ENCODE measurements at regions not wholly inside any gene's neighbourhood (a gene's known extent, or its start where the extent isn't known, plus 50 kb on each side); places are given as distances from the start of the nearest gene placed in this dataset.

- TF ChIP-seq ESRRA (IDR thresholded peaks at IDR 0.05; ENCODE audit: low read length) (no peak), CEBPZ (IDR thresholded peaks at IDR 0.05; ENCODE audit: low read depth, low read length) (no peak), HCFC1 (IDR thresholded peaks at IDR 0.05; ENCODE audit: low read length) (no peak), CEBPB (IDR thresholded peaks at IDR 0.05; ENCODE audit: borderline replicate concordance in 1 of 2, low read depth in 2 of 2, low read length in 2 of 2) (no peak)
These were observed 211.7 kb downstream of the ZIC1 start for GRCh38 chr3:147620906-147621305.
